ENCODE measurements at regions not wholly inside any gene's neighbourhood (a gene's known extent, or its start where the extent isn't known, plus 50 kb on each side); places are given as distances from the start of the nearest gene placed in this dataset.

GRCh38 chr2:204050681-204051080 lies 114.1 kb downstream of the ICOS start:
- Histone ChIP-seq H4K8ac (replicated peaks; ENCODE audit: insufficient read length, low read depth, low read length) (no peak overlapping the region), H2AFZ (ENCODE audit: low read length) (no peak overlapping the region), H3K9me3 (ENCODE audit: control insufficient read depth, low read depth, low read length) (no peaks in the 10 kb centered on the region), H3K79me2 (ENCODE audit: insufficient read depth, low read length) (no peaks in the 10 kb centered on the region; the same call in 1 of the 2 replicates), H3K4ac (ENCODE audit: low read depth, low read length) (no peak overlapping the region), H3K4me2 (ENCODE audit: insufficient read depth, insufficient read length, low read length) (no peak overlapping the region), H2AK5ac (ENCODE audit: insufficient read length, low read length) (no peak overlapping the region), H3K14ac (ENCODE audit: insufficient read depth, low read length) (no peak overlapping the region), H3K18ac (ENCODE audit: insufficient read length, low read depth, low read length) (no peak overlapping the region), H4K91ac (ENCODE audit: insufficient read length, low read depth, low read length) (no peak overlapping the region), H2BK15ac (ENCODE audit: low read depth, low read length) (no peak overlapping the region), H3K56ac (ENCODE audit: insufficient read length, low read depth, low read length) (no peak overlapping the region), H3K27me3 (ENCODE audit: insufficient read depth, low read length) (no peaks in the 10 kb centered on the region), H3K9ac (ENCODE audit: extremely low read depth, insufficient read length, low read length) (no peak overlapping the region), H3K23me2 (ENCODE audit: insufficient read length, low read depth, low read length, poor library complexity, severe bottlenecking) (no peaks in the 10 kb centered on the region), H2BK120ac (ENCODE audit: low read depth, low read length, poor library complexity, severe bottlenecking) (no peak overlapping the region), H4K20me1 (ENCODE audit: control insufficient read depth, insufficient read depth, insufficient read length) (no peaks in the 10 kb centered on the region), H3K79me1 (ENCODE audit: insufficient read depth, low read depth, low read length, poor library complexity, severe bottlenecking) (no peaks in the 10 kb centered on the region), H2BK5ac (ENCODE audit: insufficient read length, low read length) (no peak overlapping the region), H3K4me1 (ENCODE audit: insufficient read depth, low read length) (no peaks in the 10 kb centered on the region), H2BK12ac (ENCODE audit: insufficient read length, low read depth, low read length) (no peak overlapping the region), H2BK20ac (ENCODE audit: low read depth, low read length, poor library complexity, severe bottlenecking) (no peak overlapping the region), H3T11ph (ENCODE audit: low read length) (no peak overlapping the region), H3K27ac (ENCODE audit: insufficient read length, low read depth, low read length) (no peak overlapping the region), H3K23ac (ENCODE audit: insufficient read length, low read depth, low read length) (no peak overlapping the region), H4K5ac (ENCODE audit: insufficient read length, low read depth, low read length) (no peak overlapping the region)
- no CpG with 5 or more reads among the region's 5 CpGs for WGBS (ENCODE audit: extremely low coverage, insufficient read length, low lambda C conversion rate)
- H3K27me3 Mint-ChIP-seq (ENCODE audit: low read depth) = peaks cover 2% of the 10 kb centered on the region; the same call in 1 of the 2 replicates
- H3K4me1 Mint-ChIP-seq = peaks cover 5 to 6% of the 10 kb centered on the region in 2 experiments
- H3K9me3 Mint-ChIP-seq = no peaks in the 10 kb centered on the region
- no peaks in the 10 kb centered on the region for H3K36me3 Mint-ChIP-seq (ENCODE audit: insufficient read depth in 1 of 3, low read depth in 3 of 3)
- no peak overlapping the region for H3K27ac Mint-ChIP-seq
- no peak overlapping the region for H3K4me3 Mint-ChIP-seq
- no peak for DNase-seq
- no peak for TF ChIP-seq CTCF (conservative IDR thresholded peaks at IDR 0.05)

Measured in H9 (cell line).